ENCODE measurements at regions not wholly inside any gene's neighbourhood (a gene's known extent, or its start where the extent isn't known, plus 50 kb on each side); places are given as distances from the start of the nearest gene placed in this dataset.

GRCh38 chr2:128442891-128443302 is 124.2 kb upstream of the HS6ST1 start:
- TF ChIP-seq CTCF (IDR thresholded peaks at IDR 0.05 in 4 of 5, conservative IDR thresholded peaks at IDR 0.05 in 1 of 5): no peak
- no peak for TF ChIP-seq POLR2A (IDR thresholded peaks at IDR 0.05)
